GM21576 (cell line): ENCODE measurements at regions not wholly inside any gene's neighbourhood (a gene's known extent, or its start where the extent isn't known, plus 50 kb on each side); places are given as distances from the start of the nearest gene placed in this dataset.
"Not testable (repeated sequence)": the region's sequence is repeated elsewhere in the genome, so short reads cannot be mapped to it uniquely, and the experiment has no call there.

ENCODE experiments used
- ATAC-seq: cut with Tn5 transposase; IDR thresholded peaks from one replicate; pipeline ENCODE4 v1.9.1; 2021; ENCODE audit warnings: mild to moderate bottlenecking, moderate library complexity; ENCODE audit not compliant: unreplicated experiment

- ATAC-seq = no peak
Measured at GRCh38 chr15:98315971-98316370, 332.4 kb upstream of the IGF1R start.

DNA sequence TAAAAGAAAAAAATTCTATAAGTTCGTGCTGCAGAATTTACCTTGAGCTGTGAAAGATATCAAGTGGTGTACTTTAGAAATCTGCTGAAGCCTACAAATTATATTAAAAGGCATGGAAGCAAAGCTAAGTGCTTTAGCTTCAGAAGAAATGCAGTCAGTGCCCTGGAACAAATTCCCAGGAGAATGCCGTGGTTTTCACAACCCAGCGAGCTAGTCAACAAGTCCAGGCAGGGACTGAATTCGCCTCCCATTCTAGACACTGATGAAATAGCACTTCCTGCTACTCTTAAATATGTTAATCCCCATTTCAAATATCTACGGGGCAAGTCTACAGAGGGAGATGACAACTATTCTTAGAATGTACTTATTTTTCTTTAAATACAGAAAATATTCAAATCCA lies 326.4 kb upstream of the IGF1R start:
- ATAC-seq = no peak

DNA sequence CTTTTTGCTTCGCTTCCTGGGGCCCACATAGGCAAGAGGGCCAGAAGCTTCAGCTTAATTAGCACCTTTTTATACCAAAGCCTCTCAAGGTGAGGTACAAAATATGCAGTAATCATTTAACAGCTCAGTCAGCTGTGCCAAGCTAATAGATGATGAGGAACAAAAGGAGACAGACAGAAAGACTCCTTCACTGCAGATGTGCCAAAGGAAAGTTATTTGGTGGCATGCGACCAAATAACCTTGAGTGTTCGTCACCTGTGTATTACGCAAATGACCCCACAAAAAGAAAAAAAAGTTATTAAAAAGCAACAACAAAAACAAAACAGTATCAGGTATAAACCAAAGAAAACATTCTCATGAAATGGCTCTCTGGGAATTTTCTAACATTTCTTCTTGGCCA lies 325.8 kb upstream of the IGF1R start:
- no peak for ATAC-seq

- no peak for ATAC-seq
Measured at GRCh38 chr15:98324341-98324970, 323.9 kb upstream of the IGF1R start.

GRCh38 chr15:98326804-98327203 lies 321.5 kb upstream of the IGF1R start:
- no peak for ATAC-seq

DNA sequence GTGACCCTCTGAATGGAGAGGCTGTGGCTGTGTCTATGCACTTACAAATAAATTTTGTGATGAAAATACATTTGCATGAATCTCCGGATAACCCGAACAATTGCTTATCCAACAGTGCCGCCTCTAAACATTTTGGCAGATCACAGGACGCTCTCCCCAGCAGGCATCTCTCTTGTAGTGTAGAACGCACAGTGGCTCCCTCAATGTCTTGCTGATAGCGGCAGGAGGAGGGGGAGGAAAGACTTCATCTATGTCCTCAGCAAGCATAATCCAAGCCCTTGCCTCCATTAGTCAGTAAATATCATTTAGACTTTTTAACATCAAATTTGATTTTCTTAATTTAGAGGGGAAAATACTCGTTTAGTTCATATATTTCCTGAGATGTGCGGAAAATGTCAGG lies 318.1 kb upstream of the IGF1R start:
- no peak for ATAC-seq

- no peak for ATAC-seq
Measured at GRCh38 chr15:98330692-98331435, 317.5 kb upstream of the IGF1R start.

GRCh38 chr15:98331676-98332075 lies 316.7 kb upstream of the IGF1R start:
- ATAC-seq = no peak

DNA sequence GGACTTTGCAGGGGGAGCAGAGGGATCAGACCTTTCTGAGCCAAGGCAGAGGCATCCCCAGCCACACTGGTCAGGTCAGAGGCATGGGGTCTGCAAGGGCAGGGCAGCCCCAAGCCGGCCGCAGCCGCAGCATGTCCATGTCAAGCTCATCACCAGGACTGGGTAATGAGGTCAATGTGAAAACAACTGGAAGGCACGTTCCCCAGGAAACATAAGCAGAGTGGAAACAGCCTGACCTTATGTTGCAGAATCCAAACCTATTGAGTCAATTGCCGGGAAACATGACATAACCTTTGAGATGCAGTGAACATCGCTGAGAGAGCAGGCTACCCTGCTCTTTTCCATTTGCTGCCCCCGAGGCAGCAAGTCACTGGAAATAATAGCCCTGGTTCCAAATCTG lies 315.1 kb upstream of the IGF1R start:
- ATAC-seq = no peak

DNA sequence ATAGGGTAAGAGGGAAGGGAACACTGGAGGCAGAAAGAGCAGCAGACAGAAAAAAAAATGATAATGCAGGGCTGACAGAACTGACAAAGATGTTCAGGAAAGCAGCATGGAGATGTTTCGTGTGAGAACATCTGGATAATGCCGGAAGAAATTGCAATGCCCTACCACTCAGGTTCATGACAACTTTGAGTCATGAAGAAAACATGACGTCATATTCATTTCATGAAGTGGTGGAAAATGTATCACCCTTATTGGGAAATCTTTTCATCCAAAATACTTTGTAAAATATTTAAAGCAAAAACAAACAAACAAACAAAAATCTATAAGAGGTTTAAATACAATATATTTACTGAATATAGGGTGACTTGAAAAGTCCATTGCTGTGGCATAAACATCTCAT lies 305.4 kb upstream of the IGF1R start:
- no peak for ATAC-seq

GRCh38 chr15:98344591-98344990 lies 303.7 kb upstream of the IGF1R start:
- ATAC-seq = no peak

DNA sequence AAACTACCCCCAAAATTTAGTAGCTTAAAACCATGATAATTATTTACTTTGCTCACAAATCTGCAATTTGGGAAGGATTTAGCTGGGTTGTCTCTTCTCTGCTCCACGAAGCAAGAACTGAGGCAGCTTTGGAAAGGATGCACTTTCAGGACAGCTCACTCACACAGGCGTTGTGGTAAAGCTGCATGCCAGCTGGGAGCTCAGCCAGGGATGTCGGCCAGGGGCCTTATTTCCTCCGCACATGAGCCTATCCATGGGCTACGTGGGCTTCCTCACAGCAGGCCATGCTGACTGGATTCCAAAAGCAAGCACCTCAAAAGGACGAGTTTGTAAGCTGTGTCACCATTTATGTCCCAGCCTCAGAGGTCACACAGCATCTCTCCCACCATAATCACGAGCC lies 301.3 kb upstream of the IGF1R start:
- ATAC-seq = no peak

GRCh38 chr15:98347866-98348265 lies 300.5 kb upstream of the IGF1R start:
- no peak for ATAC-seq

DNA sequence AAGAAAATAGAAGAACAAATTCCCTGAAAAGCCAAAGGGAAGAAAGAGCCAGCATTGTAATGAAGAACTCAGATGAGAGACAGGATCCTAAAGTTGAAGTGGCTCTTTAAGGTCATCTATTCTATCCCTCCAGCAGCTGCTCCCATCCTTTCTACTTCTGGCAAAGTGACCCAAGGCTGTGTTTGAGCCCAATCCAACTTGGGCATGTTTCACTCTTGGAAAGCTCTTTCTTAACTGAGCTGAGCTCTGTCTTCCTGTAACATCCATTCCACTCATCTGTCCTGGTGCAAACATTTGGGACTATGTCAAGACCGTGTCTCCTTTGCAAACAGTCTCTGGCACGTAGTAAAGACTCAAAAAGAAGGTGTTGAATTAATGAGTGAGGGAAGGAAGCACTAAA lies 298.1 kb upstream of the IGF1R start:
- ATAC-seq = no peak

GRCh38 chr15:98358274-98358673 lies 290.1 kb upstream of the IGF1R start:
- ATAC-seq = not testable (repeated sequence)

- ATAC-seq = no peak
Measured at GRCh38 chr15:98358971-98359370, 289.4 kb upstream of the IGF1R start.

DNA sequence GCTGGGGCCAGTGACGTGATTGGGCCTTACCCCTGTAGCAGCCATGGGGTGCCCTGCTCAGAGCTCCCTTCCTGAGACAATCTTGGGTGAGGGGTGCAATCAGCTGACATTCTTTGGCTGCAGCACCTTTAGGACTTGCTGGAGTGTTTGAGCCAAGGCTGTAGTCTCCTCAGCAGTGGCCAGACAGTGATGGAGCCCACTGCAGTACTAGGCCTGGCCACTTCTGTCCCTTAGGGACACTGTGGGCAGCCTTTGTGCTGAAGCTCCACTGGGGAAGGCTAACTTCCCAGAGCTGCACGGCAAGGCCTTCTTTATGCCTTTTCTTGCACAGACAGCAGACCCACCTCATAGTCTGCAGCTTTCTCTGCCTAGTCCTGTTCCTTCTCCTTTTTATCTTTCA lies 284.9 kb upstream of the IGF1R start:
- ATAC-seq = no peak

DNA sequence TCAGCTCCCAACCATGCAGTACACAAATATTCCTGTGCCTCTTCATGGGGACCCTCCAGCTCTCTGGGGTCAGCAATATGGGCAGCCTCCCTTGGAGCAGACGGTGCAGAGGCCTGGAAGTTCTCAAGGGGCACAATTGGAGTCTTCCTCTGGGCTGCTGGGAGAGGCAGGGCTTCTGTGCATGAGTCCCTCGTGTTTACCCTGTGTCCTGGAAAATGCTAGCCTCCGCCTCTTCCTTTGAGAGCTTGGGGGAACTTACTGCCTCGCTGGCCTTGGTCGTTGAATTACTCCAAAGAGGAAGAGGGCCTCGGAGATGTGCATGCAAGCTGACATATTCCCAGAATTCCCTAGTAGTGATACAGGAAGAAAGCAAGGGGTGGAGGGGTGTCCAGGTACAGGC lies 284.4 kb upstream of the IGF1R start:
- no peak for ATAC-seq

GRCh38 chr15:98369081-98369716 lies 279.1 kb upstream of the IGF1R start:
- ATAC-seq = no peak

DNA sequence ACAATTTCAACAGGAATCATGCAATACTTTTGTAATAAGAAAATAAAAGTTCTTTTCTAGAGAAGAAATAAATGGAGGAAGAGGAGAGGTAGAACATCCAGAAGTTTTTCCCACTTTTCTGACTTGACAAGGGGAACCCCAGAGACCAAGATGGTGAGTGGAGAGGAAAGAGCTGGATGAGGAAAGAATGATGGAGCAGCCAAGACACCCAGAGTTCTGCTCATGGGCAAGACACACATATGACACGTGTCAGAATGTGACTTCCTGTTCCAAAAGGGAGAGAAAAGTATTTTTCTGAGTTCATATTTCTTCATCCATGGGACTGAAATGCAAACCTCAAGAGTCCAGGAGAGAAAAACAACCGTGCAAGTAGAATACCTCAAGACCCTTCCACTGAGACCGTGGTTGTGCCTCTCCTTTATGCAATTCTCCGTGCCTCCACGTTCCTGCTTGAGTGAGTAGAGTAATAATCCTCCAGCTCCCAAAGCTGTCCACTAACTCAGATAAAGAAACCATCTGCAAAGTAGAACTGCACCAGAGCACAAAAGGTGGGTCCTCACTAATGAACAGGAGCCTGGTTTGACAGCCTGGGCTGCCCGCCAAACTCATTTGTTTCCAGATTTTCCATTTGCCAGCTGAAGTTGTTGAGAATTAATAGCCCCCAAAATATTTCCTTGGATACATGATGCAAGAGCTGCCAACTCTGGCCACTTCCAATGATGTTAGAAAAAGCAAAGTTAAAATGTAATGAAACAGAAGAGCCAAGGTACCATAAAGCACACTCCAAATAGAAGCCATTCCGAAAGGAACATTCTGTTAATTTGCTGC lies 272.6 kb upstream of the IGF1R start:
- ATAC-seq = no peak

GRCh38 chr15:98380721-98381120 lies 267.6 kb upstream of the IGF1R start:
- no peak for ATAC-seq
